HG03095 (cell line): ENCODE measurements at regions not wholly inside any gene's neighbourhood (a gene's known extent, or its start where the extent isn't known, plus 50 kb on each side); places are given as distances from the start of the nearest gene placed in this dataset.

Source experiments
- ATAC-seq: cut with Tn5 transposase; IDR thresholded peaks from one replicate; pipeline ENCODE4 v1.9.1; 2021; ENCODE audit warnings: moderate library complexity; ENCODE audit not compliant: unreplicated experiment

GRCh38 chr15:31455499-31455898 is 128.9 kb downstream of the KLF13 start:
- ATAC-seq, result no peak

GRCh38 chr15:31456354-31457060 is 129.9 kb downstream of the KLF13 start:
- no peak for ATAC-seq

GRCh38 chr15:31457161-31457560 is 130.5 kb downstream of the KLF13 start:
- ATAC-seq, result no peak

GRCh38 chr15:31457631-31458526 is 131.2 kb downstream of the KLF13 start:
- no peak for ATAC-seq

- peak; percentile 91 for ATAC-seq
Observed at GRCh38 chr15:31458596-31459399, 132.2 kb downstream of the KLF13 start.

GRCh38 chr15:31459400-31459748 is 132.7 kb downstream of the KLF13 start:
- ATAC-seq, result no peak

- ATAC-seq, result no peak
Observed at GRCh38 chr15:31461375-31461774, 134.7 kb downstream of the KLF13 start.

GRCh38 chr15:31461911-31462480 is 135.4 kb downstream of the KLF13 start:
- ATAC-seq, result no peak

- no peak for ATAC-seq
Observed at GRCh38 chr15:31463521-31464102, 137.0 kb downstream of the KLF13 start.

- ATAC-seq, result no peak
Observed at GRCh38 chr15:31464216-31465082, 137.8 kb downstream of the KLF13 start.

- no peak for ATAC-seq
Observed at GRCh38 chr15:31465083-31465955, 138.7 kb downstream of the KLF13 start.

- ATAC-seq, result no peak
Observed at GRCh38 chr15:31467361-31467760, 140.7 kb downstream of the KLF13 start.

GRCh38 chr15:31468911-31469785 is 142.5 kb downstream of the KLF13 start:
- no peak for ATAC-seq

- no peak for ATAC-seq
Observed at GRCh38 chr15:31469786-31470525, 143.3 kb downstream of the KLF13 start.

GRCh38 chr15:31470756-31471155 is 144.1 kb downstream of the KLF13 start:
- no peak for ATAC-seq

GRCh38 chr15:31471731-31472430 is 145.2 kb downstream of the KLF13 start:
- no peak for ATAC-seq
